NT2/D1 (cell line): ENCODE measurements at regions not wholly inside any gene's neighbourhood (a gene's known extent, or its start where the extent isn't known, plus 50 kb on each side); places are given as distances from the start of the nearest gene placed in this dataset.

Experiments
- DNase-seq: peaks from one replicate; pipeline ENCODE4 v3.0.0-alpha.2; 2011; ENCODE audit warnings: low read depth, low spot score
- H3K27me3 ChIP-seq: 2 replicates; pipeline ENCODE4 v1.6.0; 2011; ENCODE audit warnings: mild to moderate bottlenecking; ENCODE audit not compliant: insufficient read length, insufficient read depth
- H3K36me3 ChIP-seq: 2 replicates; pipeline ENCODE4 v1.6.1; 2011; ENCODE audit warnings: mild to moderate bottlenecking, low read length, mixed read lengths; ENCODE audit not compliant: insufficient read depth, insufficient read length
- H3K4me1 ChIP-seq: 2 replicates; pipeline ENCODE4 v1.5.1; 2011; ENCODE audit not compliant: insufficient read depth, insufficient read length
- H3K4me3 ChIP-seq: 2 replicates; pipeline ENCODE4 v1.5.1; 2011; ENCODE audit warnings: low read depth; ENCODE audit not compliant: insufficient read length
- H3K9ac ChIP-seq: 2 replicates; pipeline ENCODE4 v1.6.0; 2011; ENCODE audit warnings: low read depth; ENCODE audit not compliant: insufficient read length
- H3K9me3 ChIP-seq: 2 replicates; pipeline ENCODE4 v1.5.1; 2011; ENCODE audit warnings: mild to moderate bottlenecking, low read length; ENCODE audit not compliant: insufficient read depth
- SUZ12 ChIP-seq: IDR thresholded peaks from 2 replicates; pipeline ENCODE4 v1.6.1; 2011; ENCODE audit not compliant: insufficient read length, insufficient read depth; ENCODE audit errors: extremely low read depth
- YY1 ChIP-seq: IDR thresholded peaks from 2 replicates; pipeline ENCODE4 v1.6.1; 2011; ENCODE audit not compliant: insufficient read length, insufficient read depth
- ZNF274 ChIP-seq: IDR thresholded peaks from 2 replicates; pipeline ENCODE4 v1.6.1; 2011; ENCODE audit warnings: mild to moderate bottlenecking, low read depth, low read length

DNA sequence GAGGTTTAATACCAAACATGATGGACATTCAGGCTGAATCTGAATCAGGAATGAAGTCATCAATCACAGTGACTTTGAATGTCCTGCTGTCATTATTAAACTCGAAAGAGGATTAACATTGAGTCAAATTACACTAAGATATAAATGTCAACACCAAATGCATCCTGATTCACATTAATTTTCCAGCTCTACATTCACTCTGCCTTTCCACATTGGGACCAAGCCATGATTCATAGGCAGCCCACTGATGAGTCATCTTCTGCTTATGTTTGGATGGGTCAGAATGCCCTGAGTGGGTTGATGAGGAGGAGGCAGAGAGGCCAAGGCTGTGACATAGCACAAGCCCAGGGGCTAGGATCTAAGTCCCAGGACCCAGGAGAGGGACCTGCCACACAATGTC is 247.6 kb upstream of the RPS6KA3 start:
- Histone ChIP-seq H3K36me3 (no peaks in the 10 kb centered on the region), H3K9ac (no peak overlapping the region), H3K27me3 (no peaks in the 10 kb centered on the region), H3K4me3 (no peak overlapping the region), H3K4me1 (no peaks in the 10 kb centered on the region), H3K9me3 (peaks cover 6% of the 10 kb centered on the region; the same call in 1 of the 2 replicates)
- TF ChIP-seq SUZ12 (no peak), ZNF274 (no peak), YY1 (no peak)
- no peak for DNase-seq

GRCh38 chrX:20513185-20513584 is 246.5 kb upstream of the RPS6KA3 start:
- no peaks in the 10 kb centered on the region for H3K36me3 ChIP-seq
- H3K9ac ChIP-seq = no peak overlapping the region
- no peak for DNase-seq
- peaks cover 6% of the 10 kb centered on the region; the same call in 1 of the 2 replicates for H3K9me3 ChIP-seq
- no peaks in the 10 kb centered on the region for H3K27me3 ChIP-seq
- no peak for TF ChIP-seq ZNF274
- no peak for TF ChIP-seq SUZ12
- no peak for TF ChIP-seq YY1
- H3K4me1 ChIP-seq = no peaks in the 10 kb centered on the region
- H3K4me3 ChIP-seq = no peak overlapping the region

- peaks cover 6% of the 10 kb centered on the region; the same call in 1 of the 2 replicates for H3K9me3 ChIP-seq
- H3K36me3 ChIP-seq = no peaks in the 10 kb centered on the region
- no peaks in the 10 kb centered on the region for H3K27me3 ChIP-seq
- H3K9ac ChIP-seq = no peak overlapping the region
- no peak overlapping the region for H3K4me3 ChIP-seq
- TF ChIP-seq YY1 (no peak), ZNF274 (no peak), SUZ12 (no peak)
- H3K4me1 ChIP-seq = no peaks in the 10 kb centered on the region
- DNase-seq = no peak
Measured at GRCh38 chrX:20511792-20512191, 245.1 kb upstream of the RPS6KA3 start.

- DNase-seq = no peak
- Histone ChIP-seq H3K27me3 (no peaks in the 10 kb centered on the region), H3K36me3 (no peaks in the 10 kb centered on the region)
Measured at GRCh38 chrX:20507901-20508620, 241.4 kb upstream of the RPS6KA3 start.

DNA sequence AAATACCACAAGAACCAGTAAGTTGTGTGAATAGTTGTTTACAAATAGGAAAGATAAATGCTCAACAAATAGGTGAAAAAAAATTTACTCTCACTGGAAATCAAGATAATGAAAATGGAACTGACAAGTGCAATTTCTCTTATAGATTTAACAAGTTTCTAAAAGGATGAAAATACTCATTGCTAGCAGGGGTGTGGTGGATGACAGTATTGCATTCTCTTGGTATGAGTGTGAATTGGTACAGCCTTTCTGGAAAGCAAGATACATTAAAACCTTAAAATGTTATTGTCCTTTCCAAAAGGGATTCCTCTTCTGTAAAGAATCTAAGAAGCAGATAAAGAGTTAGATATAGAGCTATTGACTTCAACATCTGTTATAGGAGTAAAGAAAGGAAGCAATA is 240.0 kb upstream of the RPS6KA3 start:
- no peak overlapping the region for H3K4me3 ChIP-seq
- no peak for DNase-seq

More at GRCh38 chrX:20507901-20508620, 241.4 kb upstream of the RPS6KA3 start:
- Histone ChIP-seq H3K9ac (no peak overlapping the region), H3K4me3 (no peak overlapping the region), H3K9me3 (no peaks in the 10 kb centered on the region), H3K4me1 (no peaks in the 10 kb centered on the region)
- no peak for TF ChIP-seq SUZ12
- no peak for TF ChIP-seq YY1
- TF ChIP-seq ZNF274 = no peak

DNA sequence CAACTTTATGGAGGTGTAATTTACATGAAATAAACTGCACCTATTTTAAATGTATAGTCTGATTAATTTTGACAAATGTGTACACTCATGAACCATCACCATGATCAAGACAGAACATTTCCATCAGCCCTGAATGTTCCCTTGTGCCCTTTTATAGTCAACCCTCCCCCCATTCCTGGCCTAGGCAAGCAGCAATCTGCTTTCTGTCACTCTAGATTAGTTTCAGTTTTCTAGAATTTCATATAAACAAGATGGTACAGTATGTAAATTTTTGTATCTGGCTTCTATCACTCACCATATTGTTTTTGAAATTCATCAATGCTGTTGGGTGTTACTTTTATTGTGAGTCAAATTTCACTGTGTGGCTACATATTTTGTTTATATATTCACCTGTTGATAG is 234.2 kb upstream of the RPS6KA3 start:
- Histone ChIP-seq H3K9me3 (no peaks in the 10 kb centered on the region), H3K9ac (no peak overlapping the region), H3K36me3 (no peaks in the 10 kb centered on the region), H3K4me3 (no peak overlapping the region), H3K4me1 (no peaks in the 10 kb centered on the region), H3K27me3 (no peaks in the 10 kb centered on the region)
- DNase-seq = no peak
- TF ChIP-seq ZNF274 = no peak
- TF ChIP-seq YY1 = no peak
- no peak for TF ChIP-seq SUZ12

More for the DNA sequence above, 240.0 kb upstream of the RPS6KA3 start:
- TF ChIP-seq ZNF274 (no peak), SUZ12 (no peak), YY1 (no peak)
- no peak overlapping the region for H3K9ac ChIP-seq
- H3K36me3 ChIP-seq = no peaks in the 10 kb centered on the region
- no peaks in the 10 kb centered on the region for H3K4me1 ChIP-seq
- H3K9me3 ChIP-seq = no peaks in the 10 kb centered on the region
- H3K27me3 ChIP-seq = no peaks in the 10 kb centered on the region

- H3K9me3 ChIP-seq = no peaks in the 10 kb centered on the region
- no peak for DNase-seq
- TF ChIP-seq ZNF274 (no peak), SUZ12 (no peak), YY1 (no peak)
Measured at GRCh38 chrX:20500171-20500865, 233.6 kb upstream of the RPS6KA3 start.

More at GRCh38 chrX:20500171-20500865, 233.6 kb upstream of the RPS6KA3 start:
- no peaks in the 10 kb centered on the region for H3K4me1 ChIP-seq
- H3K27me3 ChIP-seq = no peaks in the 10 kb centered on the region
- no peak overlapping the region for H3K4me3 ChIP-seq
- no peaks in the 10 kb centered on the region for H3K36me3 ChIP-seq
- H3K9ac ChIP-seq = no peak overlapping the region
